PC-9 (cell line): ENCODE measurements at regions not wholly inside any gene's neighbourhood (a gene's known extent, or its start where the extent isn't known, plus 50 kb on each side); places are given as distances from the start of the nearest gene placed in this dataset.

Experiments used
- CTCF ChIP-seq: fragments of 200-600 bp; sonication (generic); conservative IDR thresholded peaks from 2 replicates; pipeline ENCODE4 v1.6.1; 2017; ENCODE audit warnings: mixed run types, antibody characterized with exemption, mild to moderate bottlenecking, moderate library complexity
- EZH2 ChIP-seq: fragments of 200-600 bp; sonication (generic); IDR thresholded peaks from 2 replicates; pipeline ENCODE4 v1.8.0; 2017; ENCODE audit warnings: antibody characterized with exemption, low read depth

GRCh38 chr9:17870722-17871121 lies 291.9 kb downstream of the SH3GL2 start:
- no peak for TF ChIP-seq CTCF
- TF ChIP-seq EZH2: no peak
